ENCODE measurements at regions not wholly inside any gene's neighbourhood (a gene's known extent, or its start where the extent isn't known, plus 50 kb on each side); places are given as distances from the start of the nearest gene placed in this dataset.
"Not testable (repeated sequence)": the region's sequence is repeated elsewhere in the genome, so short reads cannot be mapped to it uniquely, and the experiment has no call there.

- ATAC-seq (ENCODE audit: low read depth) (no peak), DNase-seq (no peak)
- Mint-ChIP-seq H3K4me1 (no peaks in the 10 kb centered on the region), H3K27ac (no peak overlapping the region), H3K9me3 (peaks cover 2% of the 10 kb centered on the region), H3K4me3 (no peak overlapping the region), H3K36me3 (no peaks in the 10 kb centered on the region), H3K27me3 (no peaks in the 10 kb centered on the region)
- POLR2A ChIA-PET = no interaction called here
Measured at GRCh38 chr5:101721543-101721942, 574.5 kb downstream of the SLCO4C1 start.

- Mint-ChIP-seq H3K9me3 (peaks cover 2% of the 10 kb centered on the region), H3K27me3 (no peaks in the 10 kb centered on the region), H3K27ac (no peak overlapping the region), H3K36me3 (no peaks in the 10 kb centered on the region), H3K4me1 (no peaks in the 10 kb centered on the region), H3K4me3 (no peak overlapping the region)
- POLR2A ChIA-PET = no interaction called here
- DNase-seq (no peak), ATAC-seq (ENCODE audit: low read depth) (no peak)
Measured at GRCh38 chr5:101720033-101720432, 576.1 kb downstream of the SLCO4C1 start.

GRCh38 chr5:101717721-101718120 lies 578.4 kb downstream of the SLCO4C1 start:
- Mint-ChIP-seq H3K36me3 (no peaks in the 10 kb centered on the region), H3K27me3 (no peaks in the 10 kb centered on the region), H3K4me1 (no peaks in the 10 kb centered on the region), H3K9me3 (peaks cover 2% of the 10 kb centered on the region), H3K4me3 (no peak overlapping the region), H3K27ac (no peak overlapping the region)
- ATAC-seq (ENCODE audit: low read depth) (no peak), DNase-seq (no peak)
- POLR2A ChIA-PET = no interaction called here

- Mint-ChIP-seq H3K4me1 (no peaks in the 10 kb centered on the region), H3K27ac (no peak overlapping the region), H3K4me3 (no peak overlapping the region), H3K27me3 (no peaks in the 10 kb centered on the region), H3K9me3 (no peaks in the 10 kb centered on the region), H3K36me3 (no peaks in the 10 kb centered on the region)
- DNase-seq = no peak
- POLR2A ChIA-PET = no interaction called here
- no peak for ATAC-seq (ENCODE audit: low read depth)
Measured at GRCh38 chr5:101716941-101717340, 579.1 kb downstream of the SLCO4C1 start.

- H3K36me3 Mint-ChIP-seq; DNase-seq; ATAC-seq (ENCODE audit: low read depth); POLR2A ChIA-PET; H3K27me3 Mint-ChIP-seq; H3K4me3 Mint-ChIP-seq; H3K27ac Mint-ChIP-seq; H3K4me1 Mint-ChIP-seq; H3K9me3 Mint-ChIP-seq: not testable (repeated sequence)
Measured at GRCh38 chr5:101715790-101716189, 580.3 kb downstream of the SLCO4C1 start.

- ATAC-seq (ENCODE audit: low read depth) = no peak
- Mint-ChIP-seq H3K36me3 (no peaks in the 10 kb centered on the region), H3K4me1 (no peaks in the 10 kb centered on the region), H3K4me3 (no peak overlapping the region), H3K27ac (no peak overlapping the region), H3K9me3 (no peaks in the 10 kb centered on the region), H3K27me3 (peaks cover 2% of the 10 kb centered on the region)
- POLR2A ChIA-PET = no interaction called here
- no peak for DNase-seq
Measured at GRCh38 chr5:101689306-101689705, 606.8 kb downstream of the SLCO4C1 start.

- no peak overlapping the region for H3K4me3 Mint-ChIP-seq
- H3K36me3 Mint-ChIP-seq = no peaks in the 10 kb centered on the region
- ATAC-seq (ENCODE audit: low read depth) (no peak), DNase-seq (no peak)
- no peak overlapping the region for H3K27ac Mint-ChIP-seq
- no peaks in the 10 kb centered on the region for H3K9me3 Mint-ChIP-seq
- POLR2A ChIA-PET = no interaction called here
- H3K27me3 Mint-ChIP-seq = peaks cover 2% of the 10 kb centered on the region
- H3K4me1 Mint-ChIP-seq = no peaks in the 10 kb centered on the region
Measured at GRCh38 chr5:101688156-101688555, 607.9 kb downstream of the SLCO4C1 start.

- no peak overlapping the region for H3K4me3 Mint-ChIP-seq
- ATAC-seq (ENCODE audit: low read depth) = no peak
- H3K36me3 Mint-ChIP-seq = no peaks in the 10 kb centered on the region
- no peak for DNase-seq
- H3K27ac Mint-ChIP-seq = no peak overlapping the region
- H3K9me3 Mint-ChIP-seq = no peaks in the 10 kb centered on the region
- peaks cover 2% of the 10 kb centered on the region for H3K27me3 Mint-ChIP-seq
- POLR2A ChIA-PET = no interaction called here
- H3K4me1 Mint-ChIP-seq = no peaks in the 10 kb centered on the region
Measured at GRCh38 chr5:101687349-101687985, 608.6 kb downstream of the SLCO4C1 start.

GRCh38 chr5:101686536-101687157 lies 609.4 kb downstream of the SLCO4C1 start:
- Mint-ChIP-seq H3K4me1 (no peaks in the 10 kb centered on the region), H3K36me3 (no peaks in the 10 kb centered on the region), H3K27me3 (peaks cover 2% of the 10 kb centered on the region), H3K4me3 (no peak overlapping the region), H3K9me3 (no peaks in the 10 kb centered on the region), H3K27ac (no peak overlapping the region)
- no peak for ATAC-seq (ENCODE audit: low read depth)
- DNase-seq = no peak
- POLR2A ChIA-PET = no interaction called here

GRCh38 chr5:101679816-101680215 lies 616.3 kb downstream of the SLCO4C1 start:
- no peaks in the 10 kb centered on the region for H3K9me3 Mint-ChIP-seq
- ATAC-seq (ENCODE audit: low read depth) = no peak
- no peaks in the 10 kb centered on the region for H3K36me3 Mint-ChIP-seq
- H3K4me3 Mint-ChIP-seq = no peak overlapping the region
- POLR2A ChIA-PET = no interaction called here
- DNase-seq = no peak
- no peaks in the 10 kb centered on the region for H3K27me3 Mint-ChIP-seq
- H3K27ac Mint-ChIP-seq = no peak overlapping the region
- no peaks in the 10 kb centered on the region for H3K4me1 Mint-ChIP-seq

GRCh38 chr5:101678481-101679193 lies 617.4 kb downstream of the SLCO4C1 start:
- ATAC-seq (ENCODE audit: low read depth) = no peak
- no peaks in the 10 kb centered on the region for H3K36me3 Mint-ChIP-seq
- peak; percentile 26 for DNase-seq
- no peaks in the 10 kb centered on the region for H3K27me3 Mint-ChIP-seq
- no peaks in the 10 kb centered on the region for H3K4me1 Mint-ChIP-seq
- H3K9me3 Mint-ChIP-seq = no peaks in the 10 kb centered on the region
- POLR2A ChIA-PET = no interaction called here
- H3K27ac Mint-ChIP-seq = no peak overlapping the region
- H3K4me3 Mint-ChIP-seq = no peak overlapping the region

GRCh38 chr5:101677961-101678360 lies 618.1 kb downstream of the SLCO4C1 start:
- Mint-ChIP-seq H3K9me3 (no peaks in the 10 kb centered on the region), H3K27me3 (no peaks in the 10 kb centered on the region), H3K36me3 (no peaks in the 10 kb centered on the region), H3K4me3 (no peak overlapping the region), H3K27ac (no peak overlapping the region), H3K4me1 (no peaks in the 10 kb centered on the region)
- DNase-seq (no peak), ATAC-seq (ENCODE audit: low read depth) (no peak)
- POLR2A ChIA-PET = no interaction called here

GRCh38 chr5:101676646-101677045 lies 619.4 kb downstream of the SLCO4C1 start:
- no peak overlapping the region for H3K27ac Mint-ChIP-seq
- H3K27me3 Mint-ChIP-seq = no peaks in the 10 kb centered on the region
- no peaks in the 10 kb centered on the region for H3K4me1 Mint-ChIP-seq
- H3K4me3 Mint-ChIP-seq = no peak overlapping the region
- H3K9me3 Mint-ChIP-seq = no peaks in the 10 kb centered on the region
- DNase-seq (no peak), ATAC-seq (ENCODE audit: low read depth) (no peak)
- no peaks in the 10 kb centered on the region for H3K36me3 Mint-ChIP-seq
- POLR2A ChIA-PET = no interaction called here

GRCh38 chr5:101675510-101676219 lies 620.4 kb downstream of the SLCO4C1 start:
- Mint-ChIP-seq H3K27me3 (no peaks in the 10 kb centered on the region), H3K27ac (no peak overlapping the region)
- DNase-seq = no peak

More at GRCh38 chr5:101675510-101676219, 620.4 kb downstream of the SLCO4C1 start:
- no peaks in the 10 kb centered on the region for H3K9me3 Mint-ChIP-seq
- no peak for ATAC-seq (ENCODE audit: low read depth)
- no peaks in the 10 kb centered on the region for H3K4me1 Mint-ChIP-seq
- H3K4me3 Mint-ChIP-seq = no peak overlapping the region
- no peaks in the 10 kb centered on the region for H3K36me3 Mint-ChIP-seq
- POLR2A ChIA-PET = no interaction called here
